HG02870 (cell line): ENCODE measurements at regions not wholly inside any gene's neighbourhood (a gene's known extent, or its start where the extent isn't known, plus 50 kb on each side); places are given as distances from the start of the nearest gene placed in this dataset.

Source experiments
- ATAC-seq: cut with Tn5 transposase; IDR thresholded peaks from one replicate; pipeline ENCODE4 v1.9.1; 2021; ENCODE audit warnings: mild to moderate bottlenecking, moderate library complexity; ENCODE audit not compliant: unreplicated experiment

DNA sequence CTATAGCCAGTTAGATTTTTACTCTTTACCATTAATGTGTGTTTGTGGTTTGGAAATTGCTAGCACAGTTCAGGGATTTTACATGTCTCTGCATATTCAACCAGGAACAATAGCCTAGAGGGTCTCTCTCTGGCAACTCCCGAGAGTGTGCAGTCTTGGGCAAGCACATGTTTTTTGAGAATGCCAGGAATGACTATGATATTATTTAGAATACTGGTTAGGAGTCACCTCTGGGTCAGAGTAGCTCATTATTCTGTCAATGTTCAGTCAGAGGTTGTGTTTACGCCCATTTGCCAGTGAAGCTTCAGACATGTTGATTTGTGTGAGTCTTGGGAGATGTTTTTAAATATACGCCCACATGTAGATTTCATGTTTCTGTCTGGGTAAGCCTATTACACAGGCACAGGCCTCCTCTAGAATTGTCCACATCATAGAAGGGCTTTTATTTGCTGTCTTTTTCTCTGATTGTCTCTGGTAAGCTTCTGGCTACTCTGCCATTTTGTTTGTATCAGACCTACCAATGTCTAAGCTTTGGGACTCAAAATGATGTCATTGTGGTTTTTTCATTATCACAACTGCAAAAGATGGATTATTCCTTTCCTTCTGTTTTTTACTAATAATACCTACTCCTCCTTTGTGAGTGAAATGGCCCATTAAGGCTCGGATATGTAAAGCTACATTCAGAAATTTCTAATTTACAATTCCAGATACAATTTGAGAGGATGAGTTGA lies 203.1 kb upstream of the PPFIA2 start:
- ATAC-seq = no peak

DNA sequence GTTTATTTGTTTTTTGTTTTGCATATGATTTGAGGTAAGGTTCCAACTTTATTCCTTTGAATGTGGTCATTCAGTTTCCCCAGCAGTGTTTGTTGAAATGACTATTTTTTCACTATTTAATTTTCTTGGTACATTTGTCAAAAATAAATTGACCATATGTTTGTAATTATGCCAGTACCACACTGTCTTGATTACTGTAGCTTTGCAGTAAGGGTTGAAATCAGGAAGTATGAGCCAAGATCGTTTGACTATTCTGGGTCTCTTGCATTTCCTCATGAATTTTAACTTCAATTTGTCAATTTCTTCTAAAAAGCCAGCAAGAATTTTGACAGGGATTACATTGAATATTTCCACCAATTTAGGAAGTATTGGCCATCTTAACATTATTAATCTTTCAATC lies 199.3 kb upstream of the PPFIA2 start:
- ATAC-seq = no peak

DNA sequence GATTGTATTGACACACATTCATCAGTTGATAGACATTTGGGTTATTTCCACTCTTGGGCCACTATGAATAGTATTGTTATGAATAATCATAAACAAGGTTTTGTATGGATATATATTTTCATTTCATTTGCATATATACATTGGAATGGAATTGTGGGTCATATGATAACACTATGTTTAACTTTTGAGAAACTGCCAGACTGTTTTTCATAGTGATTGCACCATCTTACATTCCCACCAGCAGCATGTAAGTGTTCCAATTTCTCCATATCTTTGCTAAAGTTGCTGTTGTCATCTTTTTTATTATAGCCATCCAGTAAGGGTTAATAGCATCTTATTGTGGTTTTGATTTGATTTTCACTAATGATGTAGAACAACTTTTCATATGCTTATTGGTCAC lies 198.5 kb upstream of the PPFIA2 start:
- ATAC-seq = no peak

DNA sequence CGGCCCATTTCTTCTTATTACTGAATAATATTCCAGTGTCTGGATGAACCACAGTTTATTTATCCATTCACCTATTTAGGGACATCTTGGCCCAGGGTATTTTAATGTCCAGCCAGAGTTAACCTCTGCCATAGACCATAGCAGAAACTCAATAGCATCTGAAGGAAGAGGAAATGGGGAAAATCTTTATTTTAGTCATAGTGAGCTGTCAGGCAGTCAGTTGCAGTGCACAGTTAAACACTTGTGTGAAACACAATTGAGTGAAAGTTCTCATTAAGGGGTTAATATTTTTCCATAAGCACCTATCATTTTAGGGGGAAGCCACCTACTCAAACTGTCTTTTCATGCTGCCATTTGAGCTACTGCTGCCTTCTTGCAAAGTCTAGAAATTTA lies 197.3 kb upstream of the PPFIA2 start:
- no peak for ATAC-seq

DNA sequence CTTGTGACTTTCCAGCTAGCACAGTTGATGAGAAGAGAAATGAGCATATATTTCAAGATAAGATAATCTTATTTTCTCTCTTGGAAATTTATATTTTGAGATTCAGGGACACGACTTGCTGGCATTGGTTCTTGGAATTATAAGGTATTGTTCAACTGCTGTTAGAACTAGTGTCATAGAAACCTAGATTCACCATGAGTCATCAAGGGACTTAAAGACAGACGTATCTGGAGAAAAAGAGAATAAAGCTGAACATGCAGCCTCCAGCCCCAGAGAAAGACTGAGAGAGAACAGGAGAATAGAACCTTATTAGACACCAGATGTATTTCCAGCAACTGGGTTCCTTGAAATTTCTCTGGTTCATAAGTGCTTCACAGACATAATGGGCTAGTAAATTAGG lies 194.4 kb upstream of the PPFIA2 start:
- ATAC-seq = no peak

DNA sequence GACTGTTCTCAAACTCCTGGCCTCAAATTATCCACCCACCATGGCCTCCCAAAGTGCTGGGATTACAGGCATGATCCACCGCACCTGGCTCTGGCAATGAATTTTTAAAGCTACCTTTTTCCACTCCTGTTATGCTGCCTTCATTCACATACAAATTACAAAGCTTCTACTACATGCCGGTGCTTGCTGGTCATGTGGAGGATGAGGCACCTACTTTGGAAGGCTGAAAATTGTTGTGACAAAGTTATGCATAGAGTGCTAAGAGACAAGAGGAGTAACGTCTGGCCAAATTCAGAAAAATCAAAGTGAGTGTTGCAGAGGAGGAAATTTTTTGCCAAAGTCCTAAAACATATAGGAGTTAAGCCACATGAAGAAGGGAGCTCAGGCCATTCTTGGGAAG lies 191.7 kb upstream of the PPFIA2 start:
- ATAC-seq = no peak

DNA sequence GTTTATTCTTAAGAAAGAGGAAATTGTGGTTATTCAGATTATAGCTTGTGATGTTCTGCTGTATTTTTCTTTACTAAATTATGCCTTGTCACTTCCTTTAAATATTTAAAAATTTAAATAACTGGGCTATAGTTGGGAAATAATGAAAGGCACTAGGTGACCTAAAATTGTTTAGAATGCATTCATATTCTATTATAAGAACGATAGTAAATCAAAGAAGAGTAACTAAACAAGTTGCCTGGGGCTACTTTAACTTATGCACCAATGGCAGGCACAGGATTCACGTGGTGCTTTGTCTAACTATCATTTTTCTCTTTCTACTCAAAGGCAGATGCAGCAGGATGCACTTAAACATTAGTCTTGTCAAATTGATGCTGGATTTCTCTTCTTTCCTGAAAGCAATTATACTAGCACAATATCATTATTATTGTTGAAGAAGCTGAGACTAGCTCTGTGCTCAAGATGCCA lies 190.7 kb upstream of the PPFIA2 start:
- no peak for ATAC-seq

DNA sequence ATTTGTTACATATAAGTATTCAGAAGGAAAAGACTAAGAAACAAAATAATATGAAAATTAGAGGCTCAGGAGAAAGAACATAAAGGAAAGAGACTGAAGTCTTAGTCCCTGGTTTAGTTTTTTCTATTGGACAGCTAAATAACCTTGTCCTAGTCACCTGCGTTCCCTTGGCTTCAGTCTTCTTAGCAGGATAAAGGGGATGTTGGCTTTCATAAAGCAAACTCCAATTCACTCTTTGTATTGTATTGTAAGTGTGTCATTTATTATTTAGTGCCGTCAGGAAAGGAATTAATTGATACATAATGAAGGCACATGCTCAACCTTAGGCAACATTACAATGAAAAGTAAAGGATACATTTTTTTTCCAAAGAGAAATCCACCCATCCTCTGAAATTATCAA lies 190.3 kb upstream of the PPFIA2 start:
- ATAC-seq = no peak

DNA sequence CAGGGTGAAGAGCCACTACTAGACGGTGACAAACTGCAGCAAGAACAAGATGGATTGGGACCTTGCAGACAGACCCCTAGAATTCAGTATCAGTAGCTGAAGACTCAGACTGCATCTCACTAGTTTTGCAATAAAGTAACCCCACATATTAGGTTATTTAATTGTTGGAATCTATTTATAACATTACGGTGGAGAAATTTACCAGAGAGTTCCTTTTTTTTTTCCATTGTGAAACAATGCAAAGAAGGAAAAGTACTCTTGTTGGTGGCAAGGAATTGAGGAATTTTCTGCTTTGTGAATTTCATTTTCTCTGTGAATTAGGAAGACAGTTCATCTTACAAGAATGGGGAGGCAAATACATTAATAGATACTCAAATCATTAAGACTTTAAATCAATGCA lies 185.7 kb upstream of the PPFIA2 start:
- no peak for ATAC-seq

DNA sequence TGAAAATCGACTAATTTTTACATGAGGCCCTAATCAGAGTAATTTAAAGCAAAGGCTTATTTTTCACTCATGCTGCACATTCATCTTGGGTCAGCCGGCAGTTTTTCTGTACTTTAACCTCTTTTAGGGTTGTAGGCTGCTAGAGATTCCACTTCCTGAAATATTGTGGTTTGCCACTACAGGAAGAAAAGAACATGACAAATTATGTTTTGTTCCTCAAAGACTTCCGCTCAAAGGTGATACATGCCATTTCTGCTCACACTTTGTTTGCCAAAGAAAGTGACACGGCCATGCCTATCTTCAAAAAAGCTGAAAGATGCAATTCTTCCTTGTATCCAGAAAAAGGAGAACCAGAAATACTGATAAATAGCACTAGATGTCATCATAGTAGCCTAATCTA lies 183.4 kb upstream of the PPFIA2 start:
- ATAC-seq = no peak

DNA sequence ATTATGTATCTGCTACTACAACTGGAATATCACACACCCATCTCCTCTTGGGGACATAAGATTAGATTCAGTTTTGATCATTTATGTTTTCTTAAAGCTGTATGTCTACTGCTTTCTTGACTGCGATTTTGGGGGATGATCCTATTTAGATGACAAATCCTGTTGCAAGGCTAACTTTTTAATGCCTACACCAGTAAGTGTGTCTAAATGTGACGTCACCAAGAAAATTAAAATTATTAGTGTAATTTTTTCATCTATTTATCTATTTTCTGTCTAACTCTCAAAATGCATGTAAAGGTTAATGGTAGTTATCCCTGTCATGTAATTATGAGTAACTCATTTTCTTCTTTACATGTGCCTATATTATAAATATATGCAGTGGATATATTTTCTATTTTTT lies 170.9 kb upstream of the PPFIA2 start:
- ATAC-seq = no peak

DNA sequence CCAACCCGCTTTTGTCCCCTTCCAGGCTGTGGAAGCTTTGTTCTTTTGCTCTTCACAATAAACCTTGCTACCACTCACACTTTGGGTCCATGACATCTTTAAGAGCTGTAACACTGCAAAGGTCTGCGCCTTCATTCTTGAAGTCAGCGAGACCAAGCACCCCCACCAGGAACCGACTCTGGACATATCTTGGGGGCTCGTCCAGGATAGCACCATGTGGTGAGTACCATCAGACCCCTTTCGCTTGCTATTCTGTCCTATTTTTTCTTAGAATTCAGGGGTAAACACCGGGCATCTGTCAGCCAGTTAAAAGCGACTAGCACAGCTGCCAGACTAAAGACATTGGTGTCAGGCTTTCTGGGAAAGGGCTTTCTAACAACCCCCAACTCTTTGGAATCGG lies 137.6 kb upstream of the PPFIA2 start:
- no peak for ATAC-seq

DNA sequence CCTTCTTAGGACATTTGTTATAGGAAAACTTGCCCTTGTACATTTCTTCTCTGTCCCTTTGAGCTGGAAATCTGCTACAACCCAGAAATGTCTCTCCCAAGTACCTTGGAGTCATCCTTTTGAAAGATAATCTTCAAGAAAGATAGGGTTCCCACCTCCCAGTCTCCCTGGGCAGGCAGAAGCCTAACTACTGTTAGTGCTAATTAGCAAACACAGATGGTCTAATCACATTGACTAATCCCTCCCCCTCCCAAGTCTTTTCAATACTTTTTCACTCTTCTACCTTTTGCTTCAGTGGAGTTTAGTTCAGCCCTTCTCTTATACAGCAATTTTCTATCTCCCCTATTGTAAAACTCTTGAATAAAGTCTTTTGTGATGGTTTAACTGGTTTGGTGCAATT lies 129.8 kb upstream of the PPFIA2 start:
- no peak for ATAC-seq

DNA sequence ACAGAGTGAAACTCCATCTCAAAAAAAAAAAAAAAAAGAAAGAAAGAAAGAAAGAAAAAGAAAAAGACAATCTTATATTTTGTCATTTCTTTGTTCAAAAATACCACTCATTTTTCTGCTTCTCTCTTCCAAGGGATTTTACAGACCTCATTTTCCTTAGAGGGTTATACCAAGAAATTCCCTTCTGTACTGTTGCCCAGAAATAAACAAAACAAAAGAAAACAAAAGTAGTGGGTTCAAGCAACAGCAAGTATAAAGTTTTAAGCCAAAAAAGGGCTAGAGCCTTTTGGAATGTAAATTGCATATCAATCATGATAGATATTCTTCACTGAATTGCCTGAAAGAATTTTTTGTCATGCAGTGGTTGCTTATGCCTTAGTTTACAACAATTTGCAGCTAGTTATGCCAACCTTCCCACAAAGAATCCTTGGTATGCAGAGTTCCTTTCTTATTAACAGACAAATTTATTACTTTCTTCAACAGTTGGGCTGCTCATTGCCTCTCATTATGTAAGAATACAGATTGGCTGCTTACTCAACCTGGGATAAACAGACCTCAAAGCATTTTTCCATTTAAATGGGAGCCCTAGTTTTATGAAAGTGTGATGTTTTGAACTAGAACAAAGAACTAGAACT lies 129.1 kb upstream of the PPFIA2 start:
- no peak for ATAC-seq

DNA sequence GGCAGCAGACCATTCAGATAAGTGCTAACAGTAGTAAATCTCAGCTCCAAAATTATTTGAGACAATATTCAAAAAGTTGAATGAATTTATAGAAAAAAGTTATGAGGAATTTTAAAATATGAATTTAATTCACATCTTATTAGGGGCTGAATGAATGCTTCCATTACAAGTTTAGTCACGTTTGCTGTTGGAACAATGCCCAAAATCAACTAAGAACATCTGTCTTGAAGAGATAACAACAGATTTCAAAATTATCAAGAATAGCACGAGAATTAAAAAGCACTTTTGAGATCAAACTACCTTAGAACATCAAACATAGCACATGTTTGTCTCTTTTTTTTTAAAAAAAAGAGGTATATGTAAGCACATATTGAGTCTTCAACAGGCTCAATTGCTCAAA lies 115.4 kb upstream of the PPFIA2 start:
- no peak for ATAC-seq

DNA sequence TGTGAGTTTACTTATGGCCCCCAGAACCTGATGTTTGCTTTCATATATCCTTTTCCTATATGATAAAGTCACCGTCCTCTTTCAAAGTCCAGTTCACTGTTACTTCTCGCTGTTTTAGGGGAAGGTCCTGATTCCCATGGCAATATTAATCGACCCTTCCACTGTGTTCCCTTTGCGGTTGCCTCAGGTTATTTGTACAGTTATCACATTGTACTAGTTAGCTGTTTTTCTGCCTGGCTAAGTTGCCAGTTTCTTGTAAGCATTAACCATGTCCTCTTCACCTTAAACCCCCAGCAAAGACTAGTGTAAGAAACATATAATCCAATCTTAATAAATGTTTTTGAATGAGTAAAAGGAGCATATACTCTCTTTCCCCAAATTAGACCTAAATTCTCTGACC lies 115.0 kb upstream of the PPFIA2 start:
- no peak for ATAC-seq

DNA sequence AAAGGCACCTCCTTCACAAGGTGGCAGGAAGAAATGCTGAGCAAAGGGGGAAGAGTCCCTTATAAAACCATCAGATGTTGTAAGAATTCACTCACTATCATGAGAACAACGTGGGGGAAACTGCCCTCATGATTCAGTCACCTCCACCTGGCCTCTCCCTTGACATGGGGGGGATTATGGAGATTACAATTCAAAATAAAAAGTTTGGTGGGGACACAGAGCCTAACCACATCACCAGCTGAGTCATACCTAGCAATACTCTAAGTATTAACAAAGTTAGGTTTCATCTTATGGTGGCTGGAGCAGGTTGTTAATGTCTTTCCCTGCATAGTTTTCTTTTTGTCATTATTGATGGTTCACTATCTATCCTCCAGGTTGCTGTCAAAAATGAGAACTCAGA lies 113.2 kb upstream of the PPFIA2 start:
- ATAC-seq = no peak

DNA sequence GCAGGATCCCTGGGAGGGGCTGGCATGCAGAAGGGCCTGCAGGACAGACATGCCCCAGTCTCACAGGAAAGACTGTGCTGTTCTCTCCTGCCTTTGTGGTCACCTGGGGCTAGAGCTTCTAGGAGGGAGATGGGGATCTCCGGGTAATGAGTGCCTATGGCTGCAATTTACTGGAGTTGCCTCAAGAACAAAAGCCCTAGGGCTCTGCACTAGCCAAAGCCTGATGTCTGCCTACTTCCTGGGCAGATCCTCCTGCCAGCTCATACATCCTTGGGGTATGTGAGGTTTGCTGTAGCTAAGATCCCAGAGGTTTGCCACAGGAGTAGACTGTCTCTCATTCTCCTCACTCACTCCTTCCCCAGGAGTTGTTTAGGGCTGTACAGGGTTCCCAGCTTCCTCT lies 106.9 kb upstream of the PPFIA2 start:
- no peak for ATAC-seq

DNA sequence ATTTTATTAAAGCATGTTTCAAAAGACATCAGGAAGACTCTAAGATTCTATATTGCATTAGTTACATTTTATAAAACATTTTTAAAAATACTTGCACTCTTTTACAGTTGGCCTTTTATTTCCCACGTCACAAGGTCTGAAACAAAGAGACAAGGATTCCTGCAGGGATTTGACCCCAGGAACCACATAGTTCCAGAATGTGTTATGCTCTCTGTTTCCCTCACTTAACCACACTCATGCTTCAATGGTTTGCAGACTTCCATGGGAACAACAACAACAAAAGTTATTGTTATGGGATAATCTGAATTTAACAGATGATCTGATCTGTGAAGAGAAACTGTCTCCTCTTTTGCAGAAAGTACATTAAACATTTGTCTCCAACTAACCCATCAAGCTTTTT lies 104.3 kb upstream of the PPFIA2 start:
- no peak for ATAC-seq

DNA sequence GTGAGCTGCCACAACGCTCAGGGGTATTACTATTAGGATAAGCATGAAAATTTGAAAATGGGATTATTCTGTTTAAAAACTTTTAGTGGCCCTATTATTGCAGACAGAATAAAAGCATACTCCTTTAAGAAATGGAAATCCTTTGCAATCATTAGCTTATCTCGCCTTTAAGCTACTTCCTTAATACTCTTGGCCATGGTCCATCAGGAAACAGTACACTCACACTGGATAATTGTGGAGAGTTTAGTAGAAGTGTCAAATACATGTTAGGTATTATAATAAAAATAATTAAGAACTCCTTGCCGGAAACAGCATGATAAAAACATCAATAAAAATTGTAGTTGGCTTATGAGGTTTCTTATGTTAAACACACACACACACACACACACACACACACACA lies 100.4 kb upstream of the PPFIA2 start:
- ATAC-seq = no peak

DNA sequence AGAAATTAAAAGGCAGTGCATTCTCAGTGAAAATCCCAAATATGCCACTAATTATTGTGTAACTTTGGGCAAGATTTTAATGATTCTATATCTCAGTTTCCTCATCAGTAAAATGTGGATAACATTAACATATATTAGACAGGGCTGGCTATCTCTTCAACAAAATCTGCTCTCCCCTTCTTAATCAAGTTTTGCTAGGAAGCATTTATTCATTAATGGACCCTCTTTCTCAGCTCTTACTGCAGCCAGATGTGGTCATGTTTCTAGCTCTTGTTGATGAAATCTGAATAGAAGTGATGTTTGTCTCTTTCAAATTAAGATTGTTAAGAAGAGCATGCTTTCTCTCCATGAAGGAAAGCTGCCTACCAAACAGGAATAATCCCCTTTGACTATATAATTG lies 84.4 kb upstream of the PPFIA2 start:
- no peak for ATAC-seq

DNA sequence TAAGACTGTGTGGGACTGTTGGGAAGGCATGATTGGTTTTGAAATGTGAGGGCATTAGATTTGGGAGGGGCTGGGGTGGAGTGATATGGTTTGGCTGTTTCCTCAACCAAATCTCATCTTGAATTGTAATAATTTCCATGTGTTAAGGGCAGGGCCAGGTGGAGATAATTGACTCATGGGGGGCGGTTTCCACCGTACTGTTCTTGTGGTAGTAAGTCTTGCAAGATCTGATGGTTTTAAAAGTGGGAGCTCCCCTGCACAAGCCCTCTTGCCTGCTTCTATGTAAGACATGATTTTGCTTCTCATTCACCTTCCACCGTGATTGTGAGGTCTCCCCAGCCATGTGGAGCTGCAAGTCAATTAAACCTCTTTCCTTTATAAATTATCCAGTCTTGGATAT lies 76.6 kb upstream of the PPFIA2 start:
- ATAC-seq = no peak
